ENCODE measurements at regions not wholly inside any gene's neighbourhood (a gene's known extent, or its start where the extent isn't known, plus 50 kb on each side); places are given as distances from the start of the nearest gene placed in this dataset.

DNA sequence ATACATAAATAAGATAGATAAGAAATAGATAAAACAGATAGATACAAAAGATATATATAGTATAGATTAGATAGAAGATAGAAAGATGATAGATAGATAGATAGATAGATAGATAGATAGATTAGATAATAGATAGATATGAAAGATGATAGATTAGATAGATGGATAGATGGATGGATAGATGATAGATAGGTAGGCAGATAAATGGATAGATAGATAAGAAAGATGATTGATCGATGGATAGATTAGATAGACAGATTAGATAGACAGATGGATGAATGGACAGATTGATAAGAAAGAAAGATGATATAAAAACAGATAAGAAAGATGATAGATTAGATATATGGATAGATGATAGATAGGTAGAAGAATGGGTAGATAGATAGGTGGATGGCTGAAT is 90.3 kb downstream of the SMIM20 start:
- TF ChIP-seq POLR2AphosphoS5 (IDR thresholded peaks at IDR 0.05; ENCODE audit: borderline replicate concordance, low read depth, low read length) (no peak), EZH2 (IDR thresholded peaks at IDR 0.05) (no peak)
